ENCODE measurements at regions not wholly inside any gene's neighbourhood (a gene's known extent, or its start where the extent isn't known, plus 50 kb on each side); places are given as distances from the start of the nearest gene placed in this dataset.

- Histone ChIP-seq H3K4me2 (no peak overlapping the region), H3K4me1 (ENCODE audit: control insufficient read depth in 1 of 2, insufficient read depth in 2 of 2, low read depth in 1 of 2, low read length in 1 of 2) (no peaks in the 10 kb centered on the region), H4K20me1 (ENCODE audit: insufficient read depth) (no peaks in the 10 kb centered on the region), H3F3A (replicated peaks; ENCODE audit: insufficient read depth) (no peaks in the 10 kb centered on the region), H3K27me3 (ENCODE audit: insufficient read depth) (no peaks in the 10 kb centered on the region), H3K9me2 (no peaks in the 10 kb centered on the region), H3K9me3 (peaks cover 5% of the 10 kb centered on the region; the same call in 1 of the 2 replicates), H3K27ac (ENCODE audit: low read depth in 2 of 2, low read length in 1 of 2) (no peak overlapping the region), H3K36me3 (replicated peaks in 1 of 2; ENCODE audit: control insufficient read depth in 1 of 2, insufficient read depth in 2 of 2, low read length in 1 of 2) (no peaks in the 10 kb centered on the region), H3K79me2 (ENCODE audit: insufficient read depth) (no peaks in the 10 kb centered on the region), H2AFZ (ENCODE audit: low read depth) (no peak overlapping the region), H3K9ac (no peak overlapping the region), H3K4me3 (ENCODE audit: low read depth in 2 of 2, low read length in 1 of 2) (no peak overlapping the region)
- TF ChIP-seq RXRA (IDR thresholded peaks at IDR 0.05; ENCODE audit: borderline replicate concordance, low read depth) (no peak), RAD21 (IDR thresholded peaks at IDR 0.05; ENCODE audit: low read length) (no peak), JUND (IDR thresholded peaks at IDR 0.05) (no peak), EZH2phosphoT487 (IDR thresholded peaks at IDR 0.05; ENCODE audit: borderline replicate concordance, low read depth) (no peak), USF2 (IDR thresholded peaks at IDR 0.05; ENCODE audit: borderline replicate concordance, low read depth, low read length) (no peak), POLR2AphosphoS5 (IDR thresholded peaks at IDR 0.05; ENCODE audit: low read depth, low read length) (no peak), MAX (IDR thresholded peaks at IDR 0.05; ENCODE audit: low read depth) (no peak), IRF3 (IDR thresholded peaks at IDR 0.05; ENCODE audit: low read depth, low read length) (no peak), NRF1 (IDR thresholded peaks at IDR 0.05; ENCODE audit: low read depth, low read length) (no peak), ZBTB33 (IDR thresholded peaks at IDR 0.05; ENCODE audit: borderline replicate concordance, low read depth) (no peak), SIN3A (IDR thresholded peaks at IDR 0.05; ENCODE audit: borderline replicate concordance, low read depth, low read length) (no peak), CHD2 (IDR thresholded peaks at IDR 0.05; ENCODE audit: low read length, partially characterized antibody) (no peak), TCF12 (IDR thresholded peaks at IDR 0.05) (no peak), MXI1 (IDR thresholded peaks at IDR 0.05; ENCODE audit: low read depth, low read length) (no peak), ELF1 (IDR thresholded peaks at IDR 0.05) (no peak), CTCF (IDR thresholded peaks at IDR 0.05) (no peak)
- TF ChIP-seq, protein P1, sequence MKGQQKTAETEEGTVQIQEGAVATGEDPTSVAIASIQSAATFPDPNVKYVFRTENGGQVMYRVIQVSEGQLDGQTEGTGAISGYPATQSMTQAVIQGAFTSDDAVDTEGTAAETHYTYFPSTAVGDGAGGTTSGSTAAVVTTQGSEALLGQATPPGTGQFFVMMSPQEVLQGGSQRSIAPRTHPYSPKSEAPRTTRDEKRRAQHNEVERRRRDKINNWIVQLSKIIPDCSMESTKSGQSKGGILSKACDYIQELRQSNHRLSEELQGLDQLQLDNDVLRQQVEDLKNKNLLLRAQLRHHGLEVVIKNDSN (IDR thresholded peaks at IDR 0.05; ENCODE audit: borderline replicate concordance, low read depth), result no peak
- TF ChIP-seq, protein P2, sequence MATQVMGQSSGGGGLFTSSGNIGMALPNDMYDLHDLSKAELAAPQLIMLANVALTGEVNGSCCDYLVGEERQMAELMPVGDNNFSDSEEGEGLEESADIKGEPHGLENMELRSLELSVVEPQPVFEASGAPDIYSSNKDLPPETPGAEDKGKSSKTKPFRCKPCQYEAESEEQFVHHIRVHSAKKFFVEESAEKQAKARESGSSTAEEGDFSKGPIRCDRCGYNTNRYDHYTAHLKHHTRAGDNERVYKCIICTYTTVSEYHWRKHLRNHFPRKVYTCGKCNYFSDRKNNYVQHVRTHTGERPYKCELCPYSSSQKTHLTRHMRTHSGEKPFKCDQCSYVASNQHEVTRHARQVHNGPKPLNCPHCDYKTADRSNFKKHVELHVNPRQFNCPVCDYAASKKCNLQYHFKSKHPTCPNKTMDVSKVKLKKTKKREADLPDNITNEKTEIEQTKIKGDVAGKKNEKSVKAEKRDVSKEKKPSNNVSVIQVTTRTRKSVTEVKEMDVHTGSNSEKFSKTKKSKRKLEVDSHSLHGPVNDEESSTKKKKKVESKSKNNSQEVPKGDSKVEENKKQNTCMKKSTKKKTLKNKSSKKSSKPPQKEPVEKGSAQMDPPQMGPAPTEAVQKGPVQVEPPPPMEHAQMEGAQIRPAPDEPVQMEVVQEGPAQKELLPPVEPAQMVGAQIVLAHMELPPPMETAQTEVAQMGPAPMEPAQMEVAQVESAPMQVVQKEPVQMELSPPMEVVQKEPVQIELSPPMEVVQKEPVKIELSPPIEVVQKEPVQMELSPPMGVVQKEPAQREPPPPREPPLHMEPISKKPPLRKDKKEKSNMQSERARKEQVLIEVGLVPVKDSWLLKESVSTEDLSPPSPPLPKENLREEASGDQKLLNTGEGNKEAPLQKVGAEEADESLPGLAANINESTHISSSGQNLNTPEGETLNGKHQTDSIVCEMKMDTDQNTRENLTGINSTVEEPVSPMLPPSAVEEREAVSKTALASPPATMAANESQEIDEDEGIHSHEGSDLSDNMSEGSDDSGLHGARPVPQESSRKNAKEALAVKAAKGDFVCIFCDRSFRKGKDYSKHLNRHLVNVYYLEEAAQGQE (IDR thresholded peaks at IDR 0.05; ENCODE audit: low read depth, low read length), result no peak
- TF ChIP-seq, protein P3, sequence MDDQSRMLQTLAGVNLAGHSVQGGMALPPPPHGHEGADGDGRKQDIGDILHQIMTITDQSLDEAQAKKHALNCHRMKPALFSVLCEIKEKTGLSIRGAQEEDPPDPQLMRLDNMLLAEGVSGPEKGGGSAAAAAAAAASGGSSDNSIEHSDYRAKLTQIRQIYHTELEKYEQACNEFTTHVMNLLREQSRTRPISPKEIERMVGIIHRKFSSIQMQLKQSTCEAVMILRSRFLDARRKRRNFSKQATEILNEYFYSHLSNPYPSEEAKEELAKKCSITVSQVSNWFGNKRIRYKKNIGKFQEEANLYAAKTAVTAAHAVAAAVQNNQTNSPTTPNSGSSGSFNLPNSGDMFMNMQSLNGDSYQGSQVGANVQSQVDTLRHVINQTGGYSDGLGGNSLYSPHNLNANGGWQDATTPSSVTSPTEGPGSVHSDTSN (IDR thresholded peaks at IDR 0.05), result no peak
- CTCF ChIA-PET, result no interaction called here
- POLR2A ChIA-PET, result no interaction called here
- no peak for DNase-seq
Observed at GRCh38 chr15:96199111-96199510, 131.4 kb upstream of the NR2F2 start.
